ENCODE measurements at regions not wholly inside any gene's neighbourhood (a gene's known extent, or its start where the extent isn't known, plus 50 kb on each side); places are given as distances from the start of the nearest gene placed in this dataset.

- no peak for DNase-seq (ENCODE audit: low spot score)
These were observed 217.7 kb upstream of the ZP4 start for GRCh38 chr1:238108417-238108816.

GRCh38 chr1:238107322-238107721 lies 216.6 kb upstream of the ZP4 start:
- no peak for DNase-seq (ENCODE audit: low spot score)

- no peak for DNase-seq (ENCODE audit: low spot score)
These were observed 214.0 kb upstream of the ZP4 start for GRCh38 chr1:238104752-238105151.

GRCh38 chr1:238101923-238102322 lies 211.2 kb upstream of the ZP4 start:
- DNase-seq (ENCODE audit: low spot score): no peak

GRCh38 chr1:238099871-238100270 lies 209.1 kb upstream of the ZP4 start:
- DNase-seq (ENCODE audit: low spot score): no peak

- DNase-seq (ENCODE audit: low spot score): no peak
These were observed 198.9 kb upstream of the ZP4 start for GRCh38 chr1:238089615-238090014.

GRCh38 chr1:238088560-238089290 lies 198.0 kb upstream of the ZP4 start:
- DNase-seq (ENCODE audit: low spot score): no peak

- DNase-seq (ENCODE audit: low spot score): no peak
These were observed 183.3 kb upstream of the ZP4 start for GRCh38 chr1:238073991-238074390.

GRCh38 chr1:238071061-238071460 lies 180.3 kb upstream of the ZP4 start:
- no peak for DNase-seq (ENCODE audit: low spot score)

GRCh38 chr1:238063454-238063853 lies 172.7 kb upstream of the ZP4 start:
- DNase-seq (ENCODE audit: low spot score): peak; percentile 15

- DNase-seq (ENCODE audit: low spot score): no peak
These were observed 171.4 kb upstream of the ZP4 start for GRCh38 chr1:238061967-238062613.

- no peak for DNase-seq (ENCODE audit: low spot score)
These were observed 169.3 kb upstream of the ZP4 start for GRCh38 chr1:238060061-238060460.

- DNase-seq (ENCODE audit: low spot score): no peak
These were observed 162.0 kb upstream of the ZP4 start for GRCh38 chr1:238052496-238053266.

GRCh38 chr1:238029126-238029525 lies 138.4 kb upstream of the ZP4 start:
- DNase-seq (ENCODE audit: low spot score): no peak

GRCh38 chr1:238027366-238027765 lies 136.6 kb upstream of the ZP4 start:
- DNase-seq (ENCODE audit: low spot score): no peak

GRCh38 chr1:238023137-238023536 lies 132.4 kb upstream of the ZP4 start:
- no peak for DNase-seq (ENCODE audit: low spot score)

- no peak for DNase-seq (ENCODE audit: low spot score)
These were observed 127.5 kb upstream of the ZP4 start for GRCh38 chr1:238018214-238018613.

GRCh38 chr1:238006779-238007178 lies 116.1 kb upstream of the ZP4 start:
- DNase-seq (ENCODE audit: low spot score): no peak

GRCh38 chr1:238005116-238005515 lies 114.4 kb upstream of the ZP4 start:
- no peak for DNase-seq (ENCODE audit: low spot score)

GRCh38 chr1:238001818-238002217 lies 111.1 kb upstream of the ZP4 start:
- no peak for DNase-seq (ENCODE audit: low spot score)

GRCh38 chr1:237999426-238000052 lies 108.8 kb upstream of the ZP4 start:
- DNase-seq (ENCODE audit: low spot score): no peak

GRCh38 chr1:237998581-237998980 lies 107.9 kb upstream of the ZP4 start:
- DNase-seq (ENCODE audit: low spot score): no peak

- no peak for DNase-seq (ENCODE audit: low spot score)
These were observed 92.8 kb upstream of the ZP4 start for GRCh38 chr1:237983496-237983895.
